Activated T-cell treated with anti-CD3 and anti-CD28 coated beads, Interleukin-2, amount 50 U/mL, for 48 hours (primary cell): ENCODE measurements at regions not wholly inside any gene's neighbourhood (a gene's known extent, or its start where the extent isn't known, plus 50 kb on each side); places are given as distances from the start of the nearest gene placed in this dataset.

Experiments used
- DNase-seq, 2 experiments: peaks; one replicate each; pipeline ENCODE4 v3.0.0-alpha.2; 2020

GRCh38 chr11:111019871-111020670 is 225.5 kb upstream of the POU2AF2 start:
- no peak for DNase-seq

GRCh38 chr11:111019451-111019850 is 226.1 kb upstream of the POU2AF2 start:
- DNase-seq, result no peak

DNA sequence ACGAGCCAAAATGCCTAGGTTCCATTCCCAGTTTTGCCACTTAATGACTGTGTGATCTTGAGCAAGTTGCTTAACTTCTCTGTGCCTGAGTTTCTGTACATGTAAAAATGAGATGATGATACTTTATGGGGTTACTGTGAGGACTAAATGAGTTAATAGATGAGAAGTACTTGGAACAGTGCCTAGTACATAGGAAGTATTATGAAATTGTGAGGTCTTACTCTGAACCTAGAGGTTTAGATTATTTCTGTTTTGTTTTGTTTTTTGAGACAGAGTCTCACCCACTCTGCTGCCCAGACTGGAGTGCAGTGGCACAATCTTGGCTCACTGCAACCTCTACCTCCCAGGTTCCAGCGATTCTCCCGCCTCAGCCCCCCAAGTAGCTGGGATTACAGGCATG is 227.0 kb upstream of the POU2AF2 start:
- no peak for DNase-seq

DNA sequence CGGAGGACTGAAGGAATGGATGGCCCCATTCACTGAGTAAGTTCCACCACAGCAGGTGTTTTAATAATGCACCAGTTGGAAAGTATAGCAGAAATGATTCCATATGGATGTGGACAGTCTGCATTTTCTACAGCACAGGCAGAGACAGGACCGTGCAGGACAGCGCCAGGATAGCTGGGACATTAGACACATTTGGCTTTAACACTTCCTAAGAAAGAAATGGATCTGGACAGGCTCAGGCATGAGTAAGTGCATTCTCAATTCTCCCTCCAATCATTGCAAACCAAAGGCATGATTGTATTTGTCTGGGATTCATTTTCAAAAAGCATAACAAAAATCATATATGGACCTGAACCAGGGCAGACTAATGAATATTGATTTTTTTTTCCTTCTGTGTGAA is 233.0 kb upstream of the POU2AF2 start:
- DNase-seq, result no peak

DNA sequence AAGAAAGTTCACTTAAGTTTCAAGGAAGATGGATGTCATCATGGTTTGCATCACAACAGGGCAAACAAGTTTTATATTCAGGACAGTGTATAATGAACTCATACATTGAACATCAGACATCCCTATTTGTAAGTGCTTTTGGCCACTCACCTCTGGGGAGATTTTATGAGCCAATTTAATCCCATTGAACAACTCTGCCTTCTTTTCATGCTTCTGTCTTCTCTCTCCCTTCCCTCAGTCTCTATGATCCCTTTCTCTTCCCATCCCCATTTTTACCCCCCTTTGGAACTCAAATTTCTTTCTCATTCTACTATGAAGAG is 234.3 kb upstream of the POU2AF2 start:
- no peak for DNase-seq

GRCh38 chr11:111010391-111011274 is 234.9 kb upstream of the POU2AF2 start:
- DNase-seq, result no peak

- no peak for DNase-seq
Measured at GRCh38 chr11:111006227-111006626, 239.3 kb upstream of the POU2AF2 start.

- no peak for DNase-seq
Measured at GRCh38 chr11:111001986-111002611, 243.4 kb upstream of the POU2AF2 start.

- no peak for DNase-seq
Measured at GRCh38 chr11:111001081-111001430, 244.5 kb upstream of the POU2AF2 start.

DNA sequence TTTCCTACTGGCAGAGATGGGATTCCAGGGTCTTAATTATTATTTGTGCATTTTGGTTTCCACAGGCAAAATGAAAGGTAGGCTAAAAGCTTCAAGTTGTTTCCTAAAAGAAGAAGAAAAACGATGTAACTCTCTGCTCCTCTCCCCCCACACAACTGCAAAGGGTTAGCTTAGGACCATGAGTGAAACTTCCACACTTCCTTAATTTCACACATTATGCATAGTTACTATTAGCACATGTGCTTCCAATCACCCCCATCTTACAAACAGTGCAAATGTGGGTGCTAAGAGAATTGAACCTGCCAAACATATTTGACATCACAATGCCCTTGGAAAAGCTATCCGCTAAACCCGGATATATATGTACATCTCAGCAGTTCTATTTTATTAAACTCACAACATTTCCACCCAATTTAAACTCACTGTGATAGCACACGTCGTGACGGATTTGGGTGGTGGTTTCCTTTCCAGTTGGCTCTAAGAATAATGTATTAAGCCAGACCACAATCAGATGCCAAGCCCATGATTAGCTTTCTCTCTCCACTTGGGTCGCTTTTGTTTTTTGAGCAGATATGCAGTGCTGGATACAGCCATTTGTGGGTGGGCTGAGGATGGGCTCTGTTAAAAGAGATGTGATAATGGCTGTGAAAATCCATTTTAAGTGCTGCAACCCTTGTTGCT is 245.0 kb upstream of the POU2AF2 start:
- DNase-seq, result no peak

DNA sequence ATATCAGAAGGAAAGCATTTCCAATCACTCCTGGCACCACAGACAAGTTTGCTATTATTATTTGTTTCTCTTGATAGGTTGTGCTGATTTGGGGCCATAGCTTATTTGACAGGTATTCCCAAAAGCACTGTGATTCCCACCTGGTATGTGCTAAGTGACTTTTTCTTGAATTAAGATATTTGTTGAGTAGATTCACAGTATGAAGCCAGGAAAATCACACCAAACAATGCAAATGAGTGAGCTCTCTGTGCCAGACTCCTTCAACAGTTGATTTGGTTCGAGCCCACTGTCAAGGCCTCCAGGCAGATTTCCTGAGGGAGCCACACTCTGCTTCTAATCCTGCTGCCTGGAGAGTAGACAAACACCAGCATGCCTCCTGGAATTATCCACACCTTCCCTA is 253.0 kb upstream of the POU2AF2 start:
- DNase-seq, result no peak

DNA sequence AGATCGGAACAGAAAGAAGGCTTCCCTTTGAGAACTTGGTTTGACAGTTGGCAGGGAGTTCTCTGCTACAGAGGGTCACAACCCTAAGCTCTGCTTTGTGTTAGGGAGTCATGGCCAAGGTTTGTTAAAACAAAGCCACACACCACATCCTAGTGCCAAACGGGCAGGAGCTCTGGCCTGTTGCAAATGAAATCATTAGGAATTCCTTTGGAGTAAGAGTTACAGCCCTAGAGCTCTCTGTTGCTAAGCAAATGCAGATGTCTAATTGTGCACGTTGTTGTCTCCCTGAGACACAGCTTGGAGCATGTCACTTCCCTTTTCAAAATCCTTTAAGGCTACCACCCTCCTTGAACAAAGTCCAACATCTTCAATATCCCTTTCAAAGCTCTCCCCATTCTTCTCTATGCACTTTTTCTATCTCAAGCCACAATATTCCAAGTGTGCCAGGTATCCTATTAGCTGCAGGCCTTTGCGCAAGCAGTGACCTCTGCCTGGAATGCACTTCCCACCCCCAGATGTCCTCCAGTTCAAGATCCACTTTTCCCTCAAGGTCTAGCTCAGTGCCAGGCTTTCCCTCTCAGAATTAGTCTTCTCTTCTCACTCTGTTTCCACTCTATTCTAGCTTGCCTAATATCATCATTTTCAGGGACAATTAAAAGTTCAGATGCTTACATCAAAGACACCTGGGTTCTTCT is 253.7 kb upstream of the POU2AF2 start:
- DNase-seq, result no peak

GRCh38 chr11:110990311-110990710 is 255.2 kb upstream of the POU2AF2 start:
- DNase-seq, result no peak

- no peak for DNase-seq
Measured at GRCh38 chr11:110989428-110990133, 255.9 kb upstream of the POU2AF2 start.

- no peak for DNase-seq
Measured at GRCh38 chr11:110988671-110989070, 256.9 kb upstream of the POU2AF2 start.

DNA sequence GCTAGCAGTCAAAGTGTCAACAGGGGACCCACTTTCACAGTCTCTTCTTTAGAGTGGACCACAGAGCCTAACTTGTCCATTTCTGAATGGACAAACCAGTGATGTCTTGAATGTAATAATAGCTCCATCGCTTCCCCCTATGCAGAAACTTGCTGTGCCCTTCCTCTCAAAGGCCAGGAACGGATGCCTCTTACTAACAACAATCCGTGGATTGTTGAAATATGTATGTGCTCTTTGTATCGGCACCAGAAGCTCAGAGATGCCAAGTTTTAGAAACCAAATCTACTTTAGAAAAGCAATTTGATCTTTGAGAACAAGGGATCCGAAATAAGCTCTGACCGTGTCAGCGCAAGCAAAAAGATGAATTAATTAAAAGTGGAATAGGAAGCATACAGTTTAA is 259.5 kb upstream of the POU2AF2 start:
- no peak for DNase-seq

DNA sequence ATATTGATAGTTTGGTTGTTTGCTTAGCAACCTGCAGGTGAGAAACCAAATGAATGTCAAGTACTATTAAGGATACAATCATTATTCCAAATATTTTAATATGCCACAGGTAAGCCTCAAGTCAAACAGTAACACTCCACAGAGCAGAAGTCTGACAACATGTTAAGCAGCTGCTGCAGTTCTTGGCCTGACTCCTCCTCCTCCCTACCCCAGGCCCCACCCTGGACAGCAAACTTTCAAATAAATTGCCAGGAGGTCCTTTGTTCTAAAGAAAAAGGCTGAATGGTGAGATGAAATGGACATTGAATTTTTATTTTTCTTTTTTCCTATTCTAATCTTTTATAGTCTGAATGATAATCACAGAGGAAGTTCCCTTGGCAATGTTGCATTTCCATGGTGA is 260.0 kb upstream of the POU2AF2 start:
- no peak for DNase-seq

DNA sequence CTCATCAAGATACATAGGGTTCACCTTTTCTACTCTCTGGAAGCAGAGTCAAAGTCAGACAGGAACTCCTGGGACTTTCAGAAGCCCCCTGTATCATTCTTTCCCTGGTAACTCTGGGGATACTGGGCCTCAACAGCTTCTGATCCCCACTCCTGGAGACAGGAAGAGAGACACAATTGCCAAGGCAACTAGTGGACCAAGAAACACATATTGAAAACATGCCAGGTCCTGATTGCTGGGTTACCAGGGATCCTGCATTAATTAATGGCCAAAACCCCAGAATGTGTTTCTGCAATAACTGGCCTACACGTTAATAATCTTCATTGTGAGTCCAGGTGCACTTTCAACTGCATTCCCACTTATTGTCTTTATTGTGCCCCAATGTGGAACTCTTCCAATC is 260.8 kb upstream of the POU2AF2 start:
- DNase-seq, result no peak

GRCh38 chr11:110984147-110984546 is 261.4 kb upstream of the POU2AF2 start:
- DNase-seq, result no peak

GRCh38 chr11:110982214-110982613 is 263.3 kb upstream of the POU2AF2 start:
- no peak for DNase-seq

DNA sequence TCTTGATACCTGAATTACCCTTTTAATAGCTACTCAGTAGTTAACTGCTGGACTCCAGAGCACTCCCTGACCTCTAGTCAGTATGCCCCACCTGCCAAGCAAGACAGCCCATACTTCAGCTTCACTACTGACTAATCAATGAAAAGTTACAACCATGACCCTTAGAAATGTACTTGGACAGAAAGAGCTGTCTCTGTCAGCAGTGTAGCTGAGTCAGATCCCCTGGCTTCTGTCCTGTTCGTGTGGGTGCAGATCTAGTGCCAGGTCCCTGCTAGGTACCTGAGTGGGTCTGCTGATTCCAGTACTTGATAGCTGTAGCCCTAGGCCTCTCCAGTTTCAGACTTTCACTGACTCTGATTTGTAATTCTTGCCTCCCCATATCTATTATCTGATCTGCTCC is 265.8 kb upstream of the POU2AF2 start:
- no peak for DNase-seq

- DNase-seq, result no peak
Measured at GRCh38 chr11:110977661-110978060, 265.4 kb upstream of the ARHGAP20 start.
